T-helper 17 cell (primary cell): ENCODE measurements at regions not wholly inside any gene's neighbourhood (a gene's known extent, or its start where the extent isn't known, plus 50 kb on each side); places are given as distances from the start of the nearest gene placed in this dataset.

Experiments
- ATAC-seq: fragments of 150-1000 bp; cut with Tn5 transposase; 2 replicates; pipeline ENCODE4 v1.10.0; 2021; ENCODE audit warnings: mild to moderate bottlenecking, moderate library complexity
- DNase-seq, 3 donors: peaks; one replicate each; pipeline versions ENCODE4 v3.0.0 to v3.0.0-alpha.2; 2020 to 2021
- H3K9me3 ChIP-seq: one replicate; pipeline ENCODE4 v1.7.0; 2013; ENCODE audit warnings: low read length, mild to moderate bottlenecking; ENCODE audit not compliant: control insufficient read depth, poor library complexity, severe bottlenecking
- H3K27ac Mint-ChIP-seq: one replicate; pipeline ENCODE4 v1.8.0; 2022; ENCODE audit warnings: mild to moderate bottlenecking, moderate library complexity, mixed read lengths
- H3K27me3 Mint-ChIP-seq: one replicate; pipeline ENCODE4 v1.8.0; 2022; ENCODE audit warnings: mixed read lengths
- H3K36me3 Mint-ChIP-seq: one replicate; pipeline ENCODE4 v1.8.0; 2022; ENCODE audit warnings: low read depth, mixed read lengths
- H3K4me1 Mint-ChIP-seq: one replicate; pipeline ENCODE4 v1.8.0; 2022; ENCODE audit warnings: mild to moderate bottlenecking, mixed read lengths
- H3K4me3 Mint-ChIP-seq: one replicate; pipeline ENCODE4 v1.8.0; 2022; ENCODE audit warnings: mild to moderate bottlenecking, moderate library complexity, mixed read lengths

DNA sequence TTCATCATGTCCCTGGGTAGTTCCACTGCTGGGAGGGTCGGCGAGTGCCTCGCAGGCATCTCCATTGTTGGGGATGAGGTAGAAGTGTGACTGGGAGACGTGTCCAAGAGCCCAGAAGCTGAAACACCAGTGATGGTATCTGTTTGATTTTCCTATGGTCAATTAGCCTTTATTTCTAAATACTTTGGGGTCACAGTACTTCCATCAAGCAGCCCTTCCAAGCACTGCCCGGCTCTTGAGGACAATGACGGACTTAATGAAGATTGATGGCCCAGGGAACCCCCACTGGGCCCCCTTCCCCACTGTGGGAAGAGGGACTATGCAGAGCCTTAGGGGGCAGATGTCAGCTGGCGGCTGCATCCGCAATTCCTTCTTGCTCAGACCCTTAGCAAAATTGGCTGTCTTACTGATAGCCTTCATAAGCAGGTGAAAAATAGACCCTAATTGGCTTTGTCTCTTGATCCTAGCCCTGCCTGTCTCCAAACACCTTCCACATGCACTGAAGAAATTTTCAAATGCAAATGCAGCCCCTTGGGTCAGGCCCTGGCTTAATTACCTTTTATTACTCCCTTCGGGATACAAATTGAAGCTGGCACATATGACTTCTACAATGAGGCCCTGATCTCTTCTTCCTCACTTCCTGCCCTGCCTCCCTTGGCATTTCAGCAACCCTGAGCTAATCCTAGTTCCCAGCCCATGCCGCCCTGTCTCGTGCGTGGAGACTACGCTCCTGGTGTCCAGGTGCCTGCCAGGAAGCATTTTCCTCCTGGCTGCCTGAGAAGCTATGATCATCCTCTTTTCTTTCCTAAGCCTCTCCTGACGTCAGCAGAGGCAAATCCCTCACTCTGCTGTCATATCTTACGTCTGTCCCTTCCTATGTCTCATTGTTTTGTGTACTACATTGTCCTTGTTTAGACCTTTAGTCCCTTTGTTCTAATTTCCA lies 124.5 kb upstream of the GDF10 start:
- Mint-ChIP-seq H3K4me1 (no peaks in the 10 kb centered on the region), H3K27me3 (no peaks in the 10 kb centered on the region), H3K4me3 (no peak overlapping the region), H3K36me3 (no peaks in the 10 kb centered on the region), H3K27ac (no peak overlapping the region)
- ATAC-seq (no peak), DNase-seq (no peak)
- H3K9me3 ChIP-seq, result no peaks in the 10 kb centered on the region

DNA sequence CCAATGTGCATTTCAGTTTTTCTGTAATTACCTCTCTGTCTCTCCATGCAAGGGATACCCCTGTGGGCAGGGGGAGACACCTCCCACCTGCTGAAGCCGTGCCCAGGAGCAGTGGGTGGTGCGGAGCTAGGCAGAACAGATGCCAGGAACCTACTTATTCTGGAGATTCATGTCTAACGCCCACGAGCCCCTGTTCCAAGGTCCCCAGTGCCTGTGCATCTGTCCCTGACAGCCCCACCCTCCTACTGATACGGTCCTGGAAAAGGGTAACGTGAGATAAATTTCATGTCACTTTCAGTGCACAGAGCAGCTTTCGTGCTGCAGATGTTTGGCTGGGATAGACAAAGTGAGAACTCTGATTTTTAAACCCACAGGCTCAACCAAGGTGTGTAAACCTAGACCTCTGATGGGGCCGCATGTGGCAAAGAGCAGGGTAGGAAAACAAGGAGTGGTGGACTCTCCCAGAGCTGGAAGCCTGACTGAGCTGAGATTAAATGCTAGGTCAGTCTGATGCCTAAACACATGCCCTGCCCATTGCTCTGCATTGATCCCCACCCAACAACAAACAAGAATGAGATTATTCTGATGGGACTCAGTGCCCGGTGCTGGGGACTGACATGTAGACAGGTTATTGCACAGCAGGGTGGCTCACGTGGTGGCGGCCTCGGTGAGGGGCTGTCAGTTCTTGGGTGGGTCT lies 123.6 kb upstream of the GDF10 start:
- Mint-ChIP-seq H3K36me3 (no peaks in the 10 kb centered on the region), H3K4me1 (no peaks in the 10 kb centered on the region), H3K4me3 (no peak overlapping the region), H3K27me3 (no peaks in the 10 kb centered on the region), H3K27ac (no peak overlapping the region)
- no peak for DNase-seq
- no peaks in the 10 kb centered on the region for H3K9me3 ChIP-seq
- no peak for ATAC-seq

DNA sequence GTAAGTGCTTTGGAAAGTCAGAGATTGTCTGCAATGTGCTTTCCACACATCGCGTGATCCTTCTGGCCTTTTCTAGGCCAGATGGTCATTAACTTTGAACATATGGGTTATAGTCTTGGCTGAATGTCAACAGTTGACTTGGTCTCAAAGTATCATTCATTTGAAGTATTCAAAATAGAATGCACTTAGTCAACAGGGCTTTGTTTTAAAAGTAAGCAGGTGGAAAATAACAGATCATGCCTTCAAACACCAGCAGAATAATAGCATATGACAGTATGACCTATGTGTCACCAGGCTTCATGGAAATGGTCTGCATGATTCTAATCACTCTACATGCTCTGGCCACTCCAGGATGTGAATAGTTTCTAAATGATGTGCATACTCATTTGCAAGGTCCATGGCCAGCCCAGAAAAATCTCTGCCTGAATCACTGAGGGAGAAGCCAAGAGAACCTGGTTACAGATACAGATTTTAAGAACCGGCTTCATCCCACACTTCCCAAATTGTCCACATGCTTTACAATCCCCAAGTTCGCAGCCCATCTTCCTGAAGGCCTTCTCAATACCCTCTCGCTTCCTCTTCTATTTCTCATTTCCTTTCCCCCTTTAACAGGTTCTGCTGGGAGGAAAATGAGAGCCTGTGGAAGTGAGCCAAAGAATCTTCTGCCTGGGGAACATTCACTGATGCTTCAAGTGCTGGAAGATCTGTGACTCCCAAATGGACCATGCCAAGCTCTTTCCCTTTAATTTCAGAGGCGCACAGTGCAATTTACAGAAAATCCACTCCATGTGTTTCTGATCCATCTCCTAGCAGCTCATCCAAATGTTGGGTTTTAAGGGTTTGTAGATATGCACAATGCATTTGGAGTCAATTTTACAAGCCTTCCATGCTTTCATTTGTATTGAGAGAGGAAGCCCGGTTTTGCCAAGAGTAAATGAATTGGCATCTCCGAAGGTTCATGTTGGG lies 122.8 kb upstream of the GDF10 start:
- Mint-ChIP-seq H3K36me3 (no peaks in the 10 kb centered on the region), H3K4me3 (no peak overlapping the region), H3K27me3 (no peaks in the 10 kb centered on the region), H3K4me1 (no peaks in the 10 kb centered on the region), H3K27ac (no peak overlapping the region)
- DNase-seq (no peak), ATAC-seq (no peak)
- H3K9me3 ChIP-seq, result no peaks in the 10 kb centered on the region

DNA sequence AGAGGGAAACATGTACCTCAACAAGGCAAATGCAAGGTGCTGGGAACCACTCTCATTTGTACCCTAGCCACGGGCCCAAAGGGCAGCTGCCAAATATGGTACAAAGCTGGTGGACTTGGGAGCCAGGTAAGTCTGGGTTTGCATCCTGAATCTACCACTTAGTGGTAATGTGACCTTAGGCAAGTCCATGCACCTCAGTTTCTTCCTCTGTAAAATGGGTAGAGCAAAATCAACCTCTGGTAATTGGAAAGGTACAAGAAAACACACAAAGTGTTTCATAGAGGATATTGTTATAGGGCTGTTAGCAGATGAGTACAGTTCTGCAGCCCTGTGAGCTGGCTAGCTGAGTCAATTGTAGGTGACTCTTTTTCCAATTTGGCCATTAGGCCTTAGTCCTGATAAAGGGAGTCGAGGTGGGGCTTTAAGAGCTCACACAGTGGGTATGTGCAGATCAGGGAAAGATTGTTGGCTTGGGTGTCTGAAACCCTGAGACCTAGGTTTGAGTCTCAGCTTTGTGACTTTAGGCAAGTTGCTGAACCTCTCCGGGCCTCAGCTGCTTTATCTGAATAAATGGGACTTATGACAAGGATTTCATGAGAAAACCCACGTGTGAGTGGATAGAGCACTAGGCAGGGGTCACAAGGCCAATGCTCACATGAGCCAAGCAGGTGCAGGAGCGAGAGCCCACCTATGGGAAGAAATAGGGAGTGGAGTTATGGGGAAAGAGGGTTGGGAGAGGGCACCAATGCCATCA lies 121.3 kb upstream of the GDF10 start:
- no peak for ATAC-seq
- H3K4me3 Mint-ChIP-seq, result no peak overlapping the region
- H3K27ac Mint-ChIP-seq, result no peak overlapping the region
- H3K36me3 Mint-ChIP-seq, result no peaks in the 10 kb centered on the region
- no peak for DNase-seq
- H3K4me1 Mint-ChIP-seq, result no peaks in the 10 kb centered on the region
- no peaks in the 10 kb centered on the region for H3K27me3 Mint-ChIP-seq
- no peaks in the 10 kb centered on the region for H3K9me3 ChIP-seq

DNA sequence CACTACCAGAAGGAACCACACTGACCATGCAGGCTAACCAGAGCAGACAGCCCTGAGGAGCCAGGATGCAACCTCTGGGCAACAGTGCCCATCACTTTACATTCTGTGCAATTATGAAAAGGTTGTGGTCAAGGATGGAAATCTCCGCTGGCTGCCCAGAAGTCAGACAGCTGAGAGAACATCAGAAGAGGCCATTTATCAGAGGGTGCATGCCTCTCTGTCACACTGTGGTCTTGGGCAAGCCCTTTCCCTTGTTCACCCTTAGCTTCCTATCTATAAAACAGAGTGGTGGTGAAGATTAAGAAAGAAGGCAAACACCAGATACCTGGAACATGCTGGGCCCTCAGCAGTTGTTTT lies 120.7 kb upstream of the GDF10 start:
- no peaks in the 10 kb centered on the region for H3K36me3 Mint-ChIP-seq

DNA sequence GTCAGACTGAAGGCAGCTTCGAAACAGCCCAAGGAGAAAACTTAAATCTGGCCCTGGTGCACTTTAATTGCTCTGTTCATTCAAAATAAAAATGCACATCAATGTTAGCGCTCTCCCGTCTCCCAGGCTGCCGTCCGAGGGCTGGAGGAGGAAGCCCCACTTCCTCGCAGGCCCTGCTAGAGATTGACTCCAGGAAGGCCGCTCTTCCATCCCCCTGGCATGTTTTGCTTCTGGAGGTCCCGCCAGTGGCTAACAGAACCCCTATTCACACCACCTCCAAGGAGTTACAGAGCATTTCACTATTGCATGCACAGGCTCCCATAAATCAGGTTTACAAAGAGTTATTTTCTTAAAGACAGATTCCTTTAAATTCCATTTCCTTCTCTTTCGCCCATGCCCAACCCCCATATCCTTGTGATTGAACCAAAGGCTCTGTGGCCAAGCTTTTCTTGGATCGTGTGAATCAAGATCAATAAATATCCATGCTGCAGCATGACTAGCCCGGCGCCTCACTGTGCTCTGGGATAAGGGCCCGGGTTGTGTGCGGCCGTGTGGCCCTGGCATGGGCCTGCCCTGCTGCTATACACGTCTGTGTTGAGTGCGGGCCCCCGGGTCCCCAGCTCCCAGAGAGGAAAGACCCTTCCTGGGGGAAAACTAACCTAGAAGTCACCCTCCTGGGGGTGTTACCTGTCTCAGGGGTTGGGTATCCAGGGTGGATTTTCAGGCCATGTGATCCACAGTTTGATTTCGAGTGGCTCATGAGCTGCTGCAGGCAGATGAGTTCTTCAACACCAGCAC lies 118.7 kb upstream of the GDF10 start:
- H3K4me3 Mint-ChIP-seq, result no peak overlapping the region
- no peak for ATAC-seq
- H3K27me3 Mint-ChIP-seq, result no peaks in the 10 kb centered on the region
- no peak overlapping the region for H3K27ac Mint-ChIP-seq
- peaks cover 3% of the 10 kb centered on the region for H3K4me1 Mint-ChIP-seq
- H3K36me3 Mint-ChIP-seq, result no peaks in the 10 kb centered on the region
- DNase-seq, result no peak
- H3K9me3 ChIP-seq, result no peaks in the 10 kb centered on the region

More for the DNA sequence above, 120.7 kb upstream of the GDF10 start:
- Mint-ChIP-seq H3K27me3 (no peaks in the 10 kb centered on the region), H3K4me3 (no peak overlapping the region), H3K27ac (no peak overlapping the region), H3K4me1 (no peaks in the 10 kb centered on the region)
- ATAC-seq (no peak), DNase-seq (no peak)
- no peaks in the 10 kb centered on the region for H3K9me3 ChIP-seq

DNA sequence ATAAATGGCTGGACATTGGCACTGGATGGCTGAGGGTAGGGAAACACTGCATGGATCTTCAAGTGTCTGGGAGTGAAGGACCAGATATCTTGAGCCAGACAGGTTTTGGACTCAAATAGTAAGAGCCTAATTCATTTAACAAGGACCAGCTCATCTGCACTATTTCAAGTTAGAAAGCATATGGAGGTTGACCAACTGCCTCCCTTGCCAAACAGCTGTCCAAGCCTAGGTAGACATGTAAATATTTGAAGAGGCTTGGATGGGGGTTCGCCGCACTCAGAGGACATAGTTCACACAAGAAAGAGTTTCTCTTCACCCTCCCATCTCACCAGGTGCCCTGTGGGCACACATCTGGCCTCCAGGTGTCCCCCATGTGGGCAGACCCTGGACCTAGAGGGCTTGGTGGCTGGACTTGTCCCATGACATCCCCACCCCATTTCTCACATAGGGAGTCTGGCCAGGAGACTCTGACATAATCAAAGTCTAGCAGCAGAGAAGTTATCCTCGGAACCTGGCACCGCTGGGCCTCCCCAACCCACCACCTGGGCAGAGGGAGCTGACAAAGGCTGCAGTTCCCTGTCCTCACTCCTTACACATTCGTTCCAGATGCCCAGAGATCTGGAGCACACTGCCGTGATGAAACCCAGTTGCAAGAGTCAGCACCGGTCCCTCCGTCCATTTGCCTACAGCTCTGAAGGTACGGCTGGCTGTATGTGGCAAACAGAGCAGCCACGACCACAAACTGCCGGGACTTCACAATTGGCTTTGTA lies 116.9 kb upstream of the GDF10 start:
- ATAC-seq (no peak), DNase-seq (no peak)
- no peak overlapping the region for H3K4me3 Mint-ChIP-seq
- peaks cover 4% of the 10 kb centered on the region for H3K4me1 Mint-ChIP-seq
- no peak overlapping the region for H3K27ac Mint-ChIP-seq
- no peaks in the 10 kb centered on the region for H3K9me3 ChIP-seq
- no peaks in the 10 kb centered on the region for H3K27me3 Mint-ChIP-seq
- no peaks in the 10 kb centered on the region for H3K36me3 Mint-ChIP-seq

DNA sequence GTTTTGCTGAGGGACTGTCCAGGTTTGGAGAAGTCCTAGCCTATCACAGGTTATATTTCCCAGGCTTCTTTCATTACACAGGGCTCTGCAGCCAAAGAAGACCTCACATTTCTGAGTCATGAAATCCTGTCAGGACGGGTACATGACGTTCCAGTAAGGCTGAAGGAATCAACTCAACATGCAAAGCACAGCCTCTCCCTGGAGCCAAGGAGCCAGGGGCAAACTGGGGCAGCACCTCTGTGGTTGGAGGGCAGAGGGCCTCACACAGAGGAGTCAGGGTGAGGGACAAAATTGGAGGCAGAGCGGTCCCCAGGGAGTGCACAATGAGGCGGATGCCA lies 116.3 kb upstream of the GDF10 start:
- no peak for DNase-seq
- Mint-ChIP-seq H3K27ac (no peak overlapping the region), H3K27me3 (no peaks in the 10 kb centered on the region), H3K36me3 (no peaks in the 10 kb centered on the region), H3K4me3 (no peak overlapping the region), H3K4me1 (peaks cover 5% of the 10 kb centered on the region)
- no peak for ATAC-seq
- no peaks in the 10 kb centered on the region for H3K9me3 ChIP-seq

DNA sequence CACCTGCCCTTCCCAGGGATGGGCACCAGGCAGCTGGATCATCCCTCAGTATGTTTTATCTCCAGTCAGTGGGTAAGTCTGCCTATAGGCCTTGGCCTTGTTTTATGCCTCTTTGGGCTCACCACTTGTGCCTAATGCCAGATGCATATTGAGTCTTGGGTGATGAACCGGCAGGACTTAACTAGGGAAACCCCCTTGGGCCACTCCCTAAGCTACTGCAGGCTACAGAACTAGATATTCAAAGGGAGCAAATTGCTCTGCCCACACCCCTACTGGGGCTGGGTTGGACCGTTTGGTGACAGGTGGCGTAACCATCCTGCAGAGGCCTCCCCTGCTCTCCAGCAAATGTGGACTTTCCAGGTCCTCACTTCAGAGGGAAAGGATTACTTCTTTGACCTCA lies 115.7 kb upstream of the GDF10 start:
- Mint-ChIP-seq H3K4me1 (peaks cover 5% of the 10 kb centered on the region), H3K27me3 (no peaks in the 10 kb centered on the region), H3K36me3 (no peaks in the 10 kb centered on the region), H3K4me3 (no peak overlapping the region), H3K27ac (no peak overlapping the region)
- H3K9me3 ChIP-seq, result no peaks in the 10 kb centered on the region
- DNase-seq, result no peak
- no peak for ATAC-seq

DNA sequence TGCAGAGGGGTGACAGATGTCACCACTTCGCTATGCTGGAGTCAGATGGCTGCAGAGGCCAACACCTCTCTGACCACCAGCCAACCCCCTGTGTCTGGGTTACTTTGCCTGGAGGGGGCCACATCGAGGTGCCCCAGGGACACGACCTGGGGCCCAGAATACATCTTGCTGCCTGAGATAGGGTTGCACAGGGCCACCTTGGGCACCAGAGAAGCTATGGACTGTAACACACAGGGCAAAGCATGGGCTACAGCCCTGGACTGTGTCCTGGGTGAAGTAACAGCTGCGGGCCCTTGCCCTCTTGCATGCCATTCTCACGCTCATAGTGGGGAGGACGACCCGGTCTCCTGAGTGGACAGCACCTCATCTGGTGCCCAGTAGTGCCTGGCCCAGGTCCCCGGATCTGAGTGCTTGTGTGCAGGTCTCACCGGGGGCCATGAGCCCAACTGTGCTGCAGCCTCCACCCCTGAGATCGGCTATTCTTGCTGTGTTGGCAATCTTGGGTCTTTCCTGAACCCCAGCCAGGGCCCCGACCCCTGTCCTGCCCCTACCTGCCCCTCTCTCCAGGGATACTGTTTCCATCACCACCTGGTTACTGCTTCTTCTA lies 115.2 kb upstream of the GDF10 start:
- DNase-seq, result no peak
- Mint-ChIP-seq H3K36me3 (no peaks in the 10 kb centered on the region), H3K27ac (no peak overlapping the region), H3K4me3 (no peak overlapping the region), H3K27me3 (no peaks in the 10 kb centered on the region), H3K4me1 (peaks cover 8% of the 10 kb centered on the region)
- H3K9me3 ChIP-seq, result no peaks in the 10 kb centered on the region
- no peak for ATAC-seq

DNA sequence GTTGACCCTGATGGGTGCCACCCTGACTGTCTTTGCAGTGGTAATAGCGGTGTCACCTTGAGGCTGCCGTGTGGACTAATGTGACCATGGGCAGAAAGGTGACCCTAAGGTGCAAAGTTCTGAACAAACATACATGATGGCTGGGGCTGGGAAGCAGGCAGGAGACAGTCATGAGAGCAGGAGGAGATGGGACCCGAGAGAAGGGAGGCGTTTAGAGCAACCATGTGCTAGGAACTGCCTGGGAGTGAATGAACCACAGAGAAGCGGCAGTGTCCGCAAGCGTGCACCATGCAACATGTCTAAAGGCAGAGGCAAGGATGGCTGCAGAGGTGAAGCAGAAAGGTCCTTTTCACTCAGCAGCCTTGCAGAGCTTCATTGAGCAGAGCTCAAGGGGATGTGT lies 113.1 kb upstream of the GDF10 start:
- H3K27ac Mint-ChIP-seq, result no peak overlapping the region
- no peak for DNase-seq

More for the DNA sequence above, 113.1 kb upstream of the GDF10 start:
- Mint-ChIP-seq H3K4me3 (no peak overlapping the region), H3K4me1 (peaks cover 8% of the 10 kb centered on the region), H3K36me3 (no peaks in the 10 kb centered on the region), H3K27me3 (no peaks in the 10 kb centered on the region)
- ATAC-seq, result no peak
- H3K9me3 ChIP-seq, result no peaks in the 10 kb centered on the region
